ELF-1 (cell line): ENCODE measurements at regions not wholly inside any gene's neighbourhood (a gene's known extent, or its start where the extent isn't known, plus 50 kb on each side); places are given as distances from the start of the nearest gene placed in this dataset.

Experiments used
- DNase-seq: peaks from one replicate; pipeline ENCODE4 v3.0.0-alpha.2; 2016; ENCODE audit warnings: low read depth, low spot score

- no peak for DNase-seq
Observed at GRCh38 chr11:134480136-134480712, 68.2 kb upstream of the B3GAT1 start.

GRCh38 chr11:134479206-134480135 lies 67.4 kb upstream of the B3GAT1 start:
- no peak for DNase-seq

- peak; percentile 68 for DNase-seq
Observed at GRCh38 chr11:134478611-134479010, 66.6 kb upstream of the B3GAT1 start.

- no peak for DNase-seq
Observed at GRCh38 chr11:134478176-134478575, 66.1 kb upstream of the B3GAT1 start.

- DNase-seq = no peak
Observed at GRCh38 chr11:134477486-134477885, 65.4 kb upstream of the B3GAT1 start.

GRCh38 chr11:134476435-134477021 lies 64.5 kb upstream of the B3GAT1 start:
- DNase-seq = peak; percentile 79

- no peak for DNase-seq
Observed at GRCh38 chr11:134475951-134476350, 63.9 kb upstream of the B3GAT1 start.

- peak; percentile 38 for DNase-seq
Observed at GRCh38 chr11:134474942-134475341, 62.9 kb upstream of the B3GAT1 start.

GRCh38 chr11:134474070-134474860 lies 62.2 kb upstream of the B3GAT1 start:
- DNase-seq = no peak

- no peak for DNase-seq
Observed at GRCh38 chr11:134471716-134472455, 59.8 kb upstream of the B3GAT1 start.

- no peak for DNase-seq
Observed at GRCh38 chr11:134471087-134471715, 59.2 kb upstream of the B3GAT1 start.

- DNase-seq = no peak
Observed at GRCh38 chr11:134470238-134470637, 58.2 kb upstream of the B3GAT1 start.

GRCh38 chr11:134469627-134470026 lies 57.6 kb upstream of the B3GAT1 start:
- DNase-seq = no peak

GRCh38 chr11:134468796-134469195 lies 56.8 kb upstream of the B3GAT1 start:
- peak; percentile 37 for DNase-seq

GRCh38 chr11:134468081-134468668 lies 56.1 kb upstream of the B3GAT1 start:
- DNase-seq = no peak

GRCh38 chr11:134466610-134467567 lies 54.8 kb upstream of the B3GAT1 start:
- no peak for DNase-seq

- peak; percentile 57 for DNase-seq
Observed at GRCh38 chr11:134466156-134466555, 54.1 kb upstream of the B3GAT1 start.

GRCh38 chr11:134464981-134465730 lies 53.1 kb upstream of the B3GAT1 start:
- no peak for DNase-seq
